ENCODE measurements at regions not wholly inside any gene's neighbourhood (a gene's known extent, or its start where the extent isn't known, plus 50 kb on each side); places are given as distances from the start of the nearest gene placed in this dataset.
A peak's percentile ranks its signal among the peaks of the same experiment; 100 is the strongest.

DNA sequence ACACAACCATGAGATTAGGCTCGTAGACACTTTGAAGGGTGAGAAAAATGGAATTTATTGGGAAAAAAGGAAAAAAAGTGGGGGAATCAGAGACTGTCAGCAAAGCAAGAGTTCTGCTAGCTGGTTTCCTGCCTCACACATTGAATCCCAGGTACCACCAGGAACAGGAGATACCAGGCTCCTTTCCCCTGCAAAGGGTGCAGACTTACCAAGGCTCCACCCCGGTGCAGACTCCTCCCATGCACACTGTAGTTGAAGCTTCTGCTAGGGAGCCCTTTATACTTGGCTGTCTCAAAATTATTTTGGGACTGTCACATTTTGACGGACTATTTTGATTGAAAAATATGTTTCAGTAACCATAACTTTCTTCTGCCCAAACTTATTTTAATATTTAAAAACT is 819.9 kb upstream of the GBE1 start:
- no peaks in the 10 kb centered on the region for H3K36me3 ChIP-seq
- H3K4me1 ChIP-seq = no peaks in the 10 kb centered on the region
- H3K27ac ChIP-seq = no peak overlapping the region
- no peaks in the 10 kb centered on the region for H3K9me3 ChIP-seq
- TF ChIP-seq, protein P1, sequence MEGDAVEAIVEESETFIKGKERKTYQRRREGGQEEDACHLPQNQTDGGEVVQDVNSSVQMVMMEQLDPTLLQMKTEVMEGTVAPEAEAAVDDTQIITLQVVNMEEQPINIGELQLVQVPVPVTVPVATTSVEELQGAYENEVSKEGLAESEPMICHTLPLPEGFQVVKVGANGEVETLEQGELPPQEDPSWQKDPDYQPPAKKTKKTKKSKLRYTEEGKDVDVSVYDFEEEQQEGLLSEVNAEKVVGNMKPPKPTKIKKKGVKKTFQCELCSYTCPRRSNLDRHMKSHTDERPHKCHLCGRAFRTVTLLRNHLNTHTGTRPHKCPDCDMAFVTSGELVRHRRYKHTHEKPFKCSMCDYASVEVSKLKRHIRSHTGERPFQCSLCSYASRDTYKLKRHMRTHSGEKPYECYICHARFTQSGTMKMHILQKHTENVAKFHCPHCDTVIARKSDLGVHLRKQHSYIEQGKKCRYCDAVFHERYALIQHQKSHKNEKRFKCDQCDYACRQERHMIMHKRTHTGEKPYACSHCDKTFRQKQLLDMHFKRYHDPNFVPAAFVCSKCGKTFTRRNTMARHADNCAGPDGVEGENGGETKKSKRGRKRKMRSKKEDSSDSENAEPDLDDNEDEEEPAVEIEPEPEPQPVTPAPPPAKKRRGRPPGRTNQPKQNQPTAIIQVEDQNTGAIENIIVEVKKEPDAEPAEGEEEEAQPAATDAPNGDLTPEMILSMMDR (IDR thresholded peaks at IDR 0.05) = no peak
- DNase-seq (no peak), ATAC-seq (no peak)
- H3K27me3 ChIP-seq = no peaks in the 10 kb centered on the region
- H3K4me3 ChIP-seq = no peak overlapping the region
- intact Hi-C loops (cut with DNase I) = no loop called here

DNA sequence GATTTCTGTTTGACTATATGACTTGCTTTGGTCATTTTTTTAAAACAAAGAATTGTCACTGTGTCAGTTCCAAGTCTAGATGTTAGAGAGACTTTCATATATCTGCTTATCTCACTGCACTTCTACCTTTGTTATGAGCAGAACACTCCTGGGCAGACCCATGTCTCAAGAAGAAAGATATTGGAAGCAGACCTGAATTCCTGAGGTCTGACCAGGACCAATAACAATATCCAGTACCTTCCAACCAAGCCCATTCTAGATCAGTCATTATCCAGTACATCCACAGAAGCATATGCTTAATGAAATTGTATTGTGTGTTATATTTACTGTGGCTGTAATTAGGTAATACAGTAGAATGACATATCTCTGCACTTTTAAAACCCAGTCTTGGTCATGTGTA is 811.3 kb upstream of the GBE1 start:
- DNase-seq (no peak), ATAC-seq (no peak)
- intact Hi-C loops (cut with DNase I) = no loop called here
- no peaks in the 10 kb centered on the region for H3K9me3 ChIP-seq
- H3K27ac ChIP-seq = no peak overlapping the region
- no peaks in the 10 kb centered on the region for H3K36me3 ChIP-seq
- no peaks in the 10 kb centered on the region for H3K27me3 ChIP-seq
- TF ChIP-seq, protein P1 (IDR thresholded peaks at IDR 0.05) = no peak
- H3K4me3 ChIP-seq = no peak overlapping the region
- no peaks in the 10 kb centered on the region for H3K4me1 ChIP-seq

DNA sequence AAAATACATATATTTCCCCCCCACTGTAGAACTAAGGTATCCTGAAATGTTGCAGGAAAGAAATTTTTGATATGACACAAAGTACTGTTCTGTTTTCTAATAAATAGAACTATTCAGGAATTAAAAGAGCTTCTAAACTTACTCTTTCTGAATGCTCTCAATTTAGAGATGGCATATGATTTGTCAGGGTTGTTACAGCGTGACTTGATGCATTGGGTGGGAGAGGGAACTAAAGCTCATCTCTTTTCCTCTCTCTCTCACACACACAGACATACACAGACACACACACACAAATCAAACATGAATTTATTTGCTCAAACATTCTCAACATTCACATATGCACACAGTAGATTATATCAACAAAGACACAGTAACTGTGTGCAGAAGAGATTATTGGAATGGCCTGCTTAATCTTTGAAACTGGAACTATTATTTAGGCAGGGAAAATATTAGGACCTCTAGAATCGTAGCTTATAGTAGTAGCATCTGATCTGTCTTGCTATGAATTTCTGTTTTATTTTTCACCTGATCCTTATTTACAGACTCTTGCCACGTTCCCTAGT is 807.4 kb upstream of the GBE1 start:
- DNase-seq (no peak), ATAC-seq (no peak)
- H3K4me1 ChIP-seq = no peaks in the 10 kb centered on the region
- H3K36me3 ChIP-seq = no peaks in the 10 kb centered on the region
- H3K9me3 ChIP-seq = no peaks in the 10 kb centered on the region
- TF ChIP-seq, protein P1 (IDR thresholded peaks at IDR 0.05) = no peak
- intact Hi-C loops (cut with DNase I) = no loop called here
- no peaks in the 10 kb centered on the region for H3K27me3 ChIP-seq
- H3K27ac ChIP-seq = no peak overlapping the region
- H3K4me3 ChIP-seq = no peak overlapping the region

DNA sequence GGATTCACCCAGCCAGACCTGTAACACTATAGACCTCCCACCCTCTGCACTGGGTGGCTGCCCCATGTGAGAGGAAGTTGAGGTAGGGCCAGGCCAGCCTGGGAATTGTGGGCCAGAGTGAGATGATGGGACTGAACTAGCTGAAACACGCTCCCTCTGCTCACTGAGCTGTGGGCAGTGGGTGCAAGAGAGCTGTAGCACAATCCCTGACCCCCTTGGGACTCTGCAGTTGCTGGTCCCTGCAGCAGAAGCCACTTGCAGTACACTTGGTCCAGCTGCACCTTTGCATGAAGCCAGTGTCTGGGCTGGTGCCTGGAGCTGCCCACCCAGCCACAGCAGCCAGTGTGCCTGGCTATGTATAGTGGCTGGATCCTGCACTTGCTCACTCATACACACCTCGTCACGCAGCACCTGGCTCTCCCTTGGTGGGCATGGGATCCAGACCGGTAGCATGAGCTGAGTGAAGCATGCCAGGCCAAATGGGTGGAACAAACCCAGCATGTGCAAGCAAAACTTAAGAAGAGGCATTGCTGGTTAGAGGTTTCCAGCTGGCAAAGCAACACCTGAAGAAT is 805.7 kb upstream of the GBE1 start:
- TF ChIP-seq, protein P1 (IDR thresholded peaks at IDR 0.05) = no peak
- H3K27ac ChIP-seq = no peak overlapping the region
- no peaks in the 10 kb centered on the region for H3K36me3 ChIP-seq
- no peak for DNase-seq
- ATAC-seq = peak; percentile 41
- intact Hi-C loops (cut with DNase I) = no loop called here
- no peaks in the 10 kb centered on the region for H3K27me3 ChIP-seq
- no peaks in the 10 kb centered on the region for H3K9me3 ChIP-seq
- H3K4me1 ChIP-seq = no peaks in the 10 kb centered on the region
- H3K4me3 ChIP-seq = no peak overlapping the region

DNA sequence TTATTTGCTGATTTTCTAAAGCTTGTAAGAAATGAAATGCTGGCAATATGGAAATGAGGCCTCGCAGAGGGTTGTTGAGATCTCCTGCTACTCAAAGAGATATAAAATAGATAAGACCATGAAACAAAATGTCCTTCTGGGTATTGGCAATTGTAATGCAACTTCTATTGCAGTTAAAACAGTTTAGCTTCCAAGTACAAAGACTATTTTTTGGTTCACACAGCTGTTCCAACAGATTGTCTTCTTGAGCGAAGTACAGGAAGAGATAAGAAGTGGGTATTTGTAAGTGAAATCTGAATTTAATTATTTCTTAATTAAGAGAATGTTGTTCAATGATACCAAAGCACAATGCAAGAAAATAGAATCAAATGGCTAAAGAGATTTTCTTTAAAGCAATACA is 801.5 kb upstream of the GBE1 start:
- TF ChIP-seq, protein P1 (IDR thresholded peaks at IDR 0.05) = no peak
- no peak overlapping the region for H3K4me3 ChIP-seq
- no peak for ATAC-seq
- no peak overlapping the region for H3K27ac ChIP-seq
- no peak for DNase-seq
- H3K36me3 ChIP-seq = no peaks in the 10 kb centered on the region
- no peaks in the 10 kb centered on the region for H3K27me3 ChIP-seq
- intact Hi-C loops (cut with DNase I) = no loop called here
- H3K4me1 ChIP-seq = no peaks in the 10 kb centered on the region
- no peaks in the 10 kb centered on the region for H3K9me3 ChIP-seq

DNA sequence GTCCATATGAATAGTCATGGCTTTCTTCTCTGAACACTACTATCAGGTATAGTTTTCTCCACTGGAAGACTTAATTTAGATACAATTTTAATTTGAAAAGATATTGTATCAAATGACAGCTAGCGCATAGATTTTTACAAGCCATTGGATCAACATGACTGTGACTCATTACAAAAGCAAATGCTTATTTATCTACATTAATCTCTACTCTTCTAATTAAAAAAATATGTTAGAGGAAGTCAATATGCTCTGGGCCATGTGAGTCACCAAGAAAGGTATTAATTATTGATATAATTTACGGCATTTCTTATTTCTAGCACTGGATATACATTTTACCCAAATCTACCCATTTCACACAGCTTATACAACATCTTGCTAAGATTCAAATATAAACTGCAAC is 800.3 kb upstream of the GBE1 start:
- H3K4me3 ChIP-seq = no peak overlapping the region
- no peak for DNase-seq
- no peaks in the 10 kb centered on the region for H3K4me1 ChIP-seq
- ATAC-seq = no peak
- no peak overlapping the region for H3K27ac ChIP-seq
- intact Hi-C loops (cut with DNase I) = no loop called here
- H3K27me3 ChIP-seq = no peaks in the 10 kb centered on the region
- TF ChIP-seq, protein P1 (IDR thresholded peaks at IDR 0.05) = no peak
- no peaks in the 10 kb centered on the region for H3K9me3 ChIP-seq
- H3K36me3 ChIP-seq = no peaks in the 10 kb centered on the region
